ENCODE measurements at regions not wholly inside any gene's neighbourhood (a gene's known extent, or its start where the extent isn't known, plus 50 kb on each side); places are given as distances from the start of the nearest gene placed in this dataset.

- TF ChIP-seq ATF3 (IDR thresholded peaks at IDR 0.05) (no peak), ATF3 (CRISPR knock-in tag; conservative IDR thresholded peaks at IDR 0.05) (no peak), NONO (IDR thresholded peaks at IDR 0.05; ENCODE audit: low read depth in 2 of 2, low read length in 1 of 2) (no peak), PURB (CRISPR knock-in tag; IDR thresholded peaks at IDR 0.05; ENCODE audit: low read depth) (no peak), ZBTB49 (CRISPR knock-in tag; IDR thresholded peaks at IDR 0.05; ENCODE audit: borderline replicate concordance) (no peak)
These were observed 2112.8 kb downstream of the TP53TG3F start (continued) for GRCh38 chr16:35572186-35572585.

DNA sequence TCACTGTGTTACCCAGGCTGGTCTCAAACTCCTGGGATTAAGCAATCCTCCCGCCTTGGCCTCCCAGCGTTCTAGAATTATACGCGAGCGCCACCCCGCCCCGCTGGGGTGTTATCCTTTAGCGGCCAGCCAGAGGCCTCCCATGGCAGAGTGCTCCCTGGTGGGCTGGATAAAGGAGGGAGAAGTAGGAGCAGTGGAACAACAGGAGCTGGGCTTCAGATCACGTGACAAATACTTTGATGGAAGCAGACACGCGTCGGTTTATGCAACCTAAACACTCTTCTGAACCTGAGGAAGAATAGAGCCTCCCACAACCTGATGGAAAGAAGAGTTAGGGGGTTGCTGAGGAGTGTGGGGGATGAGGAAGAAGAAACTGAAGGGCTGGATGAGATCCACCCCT is 2114.0 kb downstream of the TP53TG3F start:
- Histone ChIP-seq H3K4me1 (replicated peaks in 1 of 2; ENCODE audit: control insufficient read depth in 2 of 2, insufficient read depth in 2 of 2, low read length in 2 of 2) (no peaks in the 10 kb centered on the region), H3K4me3 (no peak overlapping the region), H3K9me1 (ENCODE audit: control insufficient read depth, insufficient read depth, low read length) (no peaks in the 10 kb centered on the region), H2AFZ (ENCODE audit: low read depth, low read length) (no peak overlapping the region), H3K27me3 (ENCODE audit: control insufficient read depth in 2 of 2, insufficient read depth in 2 of 2, low read length in 2 of 2) (no peaks in the 10 kb centered on the region), H3K36me3 (ENCODE audit: control insufficient read depth, insufficient read depth, low read length) (no peaks in the 10 kb centered on the region), H3K4me2 (ENCODE audit: insufficient read depth, low read length) (no peak overlapping the region), H3K27ac (ENCODE audit: extremely low read depth, low read depth, low read length) (no peak overlapping the region), H3K9me3 (replicated peaks; ENCODE audit: control insufficient read depth, insufficient read depth, low read depth, low read length) (no peaks in the 10 kb centered on the region), H3K79me2 (ENCODE audit: control insufficient read depth, insufficient read depth, low read length) (no peaks in the 10 kb centered on the region), H4K20me1 (replicated peaks; ENCODE audit: control insufficient read depth, insufficient read depth, low read length) (no peaks in the 10 kb centered on the region), H3K9ac (ENCODE audit: insufficient read depth in 1 of 2, low read depth in 2 of 2, low read length in 2 of 2) (no peak overlapping the region)
- in situ Hi-C loops (cut with MboI) (no loop called here), intact Hi-C loops (cut with micrococcal nuclease) (no loop called here)
- no TSS peak for BruUV-seq (replicated peaks)
- FAIRE-seq (no peak), DNase-seq (ENCODE audit: extremely low read depth in 1 of 4, low spot score in 3 of 4) (no peak), ATAC-seq (no peak)
- TF ChIP-seq HNRNPUL1 (IDR thresholded peaks at IDR 0.05; ENCODE audit: low read length), result no peak
- TF ChIP-seq, protein P1, sequence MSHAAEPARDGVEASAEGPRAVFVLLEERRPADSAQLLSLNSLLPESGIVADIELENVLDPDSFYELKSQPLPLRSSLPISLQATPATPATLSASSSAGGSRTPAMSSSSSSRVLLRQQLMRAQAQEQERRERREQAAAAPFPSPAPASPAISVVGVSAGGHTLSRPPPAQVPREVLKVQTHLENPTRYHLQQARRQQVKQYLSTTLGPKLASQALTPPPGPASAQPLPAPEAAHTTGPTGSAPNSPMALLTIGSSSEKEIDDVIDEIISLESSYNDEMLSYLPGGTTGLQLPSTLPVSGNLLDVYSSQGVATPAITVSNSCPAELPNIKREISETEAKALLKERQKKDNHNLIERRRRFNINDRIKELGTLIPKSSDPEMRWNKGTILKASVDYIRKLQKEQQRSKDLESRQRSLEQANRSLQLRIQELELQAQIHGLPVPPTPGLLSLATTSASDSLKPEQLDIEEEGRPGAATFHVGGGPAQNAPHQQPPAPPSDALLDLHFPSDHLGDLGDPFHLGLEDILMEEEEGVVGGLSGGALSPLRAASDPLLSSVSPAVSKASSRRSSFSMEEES (CRISPR knock-in tag; IDR thresholded peaks at IDR 0.05), result peak; percentile 75
- ChIA-PET CTCF (ENCODE audit: low intra/inter-chr PET ratio) (no interaction called here), POLR2A (no interaction called here)
- WGBS (ENCODE audit: insufficient coverage, low coverage, missing lambda C conversion rate), result 11% methylated on average over 12 of the region's 12 CpGs

Measured in K562 (cell line).